GM12874 (cell line): ENCODE measurements at regions not wholly inside any gene's neighbourhood (a gene's known extent, or its start where the extent isn't known, plus 50 kb on each side); places are given as distances from the start of the nearest gene placed in this dataset.

Experiments
- CTCF ChIP-seq: IDR thresholded peaks from 2 replicates; pipeline ENCODE4 v1.5.1; 2011; ENCODE audit warnings: low read depth, mild to moderate bottlenecking, control low read depth, low read length, moderate library complexity; ENCODE audit not compliant: insufficient read depth

GRCh38 chr14:80381807-80382363, 170.6 kb upstream of the DIO2 start:
- no peak for TF ChIP-seq CTCF

GRCh38 chr14:80379035-80379434, 167.7 kb upstream of the DIO2 start:
- no peak for TF ChIP-seq CTCF

GRCh38 chr14:80378084-80378690, 166.9 kb upstream of the DIO2 start:
- TF ChIP-seq CTCF: no peak

- TF ChIP-seq CTCF: no peak
Measured at GRCh38 chr14:80364816-80365215, 153.5 kb upstream of the DIO2 start.

GRCh38 chr14:80364274-80364673, 153.0 kb upstream of the DIO2 start:
- 0 out of 2 replicates have a peak, but pooled peaks have one; percentile 2 for TF ChIP-seq CTCF

GRCh38 chr14:80358112-80358511, 146.8 kb upstream of the DIO2 start:
- TF ChIP-seq CTCF: no peak

- 0 out of 2 replicates have a peak, but pooled peaks have one; percentile 3 for TF ChIP-seq CTCF
Measured at GRCh38 chr14:80356413-80356812, 145.1 kb upstream of the DIO2 start.
